ENCODE measurements at regions not wholly inside any gene's neighbourhood (a gene's known extent, or its start where the extent isn't known, plus 50 kb on each side); places are given as distances from the start of the nearest gene placed in this dataset.

DNA sequence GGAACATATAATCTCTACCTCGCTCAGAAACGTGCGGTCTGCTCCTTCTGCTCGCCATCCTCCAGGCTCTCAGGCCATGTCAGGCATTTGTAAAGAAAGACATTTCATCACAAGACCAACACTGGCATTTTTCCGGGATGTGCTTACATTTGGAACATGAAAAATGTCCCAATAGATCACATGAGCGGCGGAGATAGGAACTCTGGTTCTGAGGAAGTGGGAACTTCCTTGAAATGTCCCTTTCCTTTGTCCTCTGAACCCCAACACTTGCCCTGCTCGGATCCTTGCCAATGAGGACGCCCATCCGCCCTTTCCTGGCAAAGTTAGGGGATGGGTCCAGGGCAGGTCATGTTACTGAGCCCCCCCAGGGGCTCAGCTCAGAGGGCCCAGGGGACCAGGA, 130.5 kb downstream of the MAF start:
- peaks cover 24 to 48% of the 10 kb centered on the region in 2 experiments; a peak in 2 of 4 replicates for H3K9me3 ChIP-seq (ENCODE audit: control insufficient read depth in 1 of 2, insufficient read depth in 1 of 2, low read depth in 1 of 2, low read length in 2 of 2)
- ATAC-seq: no peak
- no TSS peak for BruUV-seq (replicated peaks)
- H3K79me2 ChIP-seq (ENCODE audit: insufficient read depth, low read length): no peaks in the 10 kb centered on the region
- no peaks in the 10 kb centered on the region for H3K27me3 ChIP-seq (ENCODE audit: insufficient read depth, low read length)
- H4K20me1 ChIP-seq (ENCODE audit: insufficient read depth): no peaks in the 10 kb centered on the region
- DNase-seq (ENCODE audit: low read depth, low spot score): no peak
- TF ChIP-seq, protein P1, sequence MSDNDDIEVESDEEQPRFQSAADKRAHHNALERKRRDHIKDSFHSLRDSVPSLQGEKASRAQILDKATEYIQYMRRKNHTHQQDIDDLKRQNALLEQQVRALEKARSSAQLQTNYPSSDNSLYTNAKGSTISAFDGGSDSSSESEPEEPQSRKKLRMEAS (IDR thresholded peaks at IDR 0.05): no peak
- TF ChIP-seq RAD21 (IDR thresholded peaks at IDR 0.05; ENCODE audit: low read depth) (no peak), TCF7L2 (IDR thresholded peaks at IDR 0.05; ENCODE audit: borderline replicate concordance, extremely low read depth, insufficient read depth, insufficient read length) (no peak), SRF (IDR thresholded peaks at IDR 0.05; ENCODE audit: low read depth) (no peak), EGR1 (IDR thresholded peaks at IDR 0.05; ENCODE audit: low read depth) (no peak), ELF1 (IDR thresholded peaks at IDR 0.05; ENCODE audit: borderline replicate concordance, low read depth) (no peak), CBX3 (IDR thresholded peaks at IDR 0.05; ENCODE audit: low read depth) (no peak), EZH2 (IDR thresholded peaks at IDR 0.05) (no peak), YY1 (IDR thresholded peaks at IDR 0.05; ENCODE audit: extremely low read depth, insufficient replicate concordance, low read depth, low read length) (no peak), POLR2A (IDR thresholded peaks at IDR 0.05; ENCODE audit: borderline replicate concordance, extremely low read depth, insufficient read depth, insufficient read length) (no peak)
- TF ChIP-seq, protein P2, sequence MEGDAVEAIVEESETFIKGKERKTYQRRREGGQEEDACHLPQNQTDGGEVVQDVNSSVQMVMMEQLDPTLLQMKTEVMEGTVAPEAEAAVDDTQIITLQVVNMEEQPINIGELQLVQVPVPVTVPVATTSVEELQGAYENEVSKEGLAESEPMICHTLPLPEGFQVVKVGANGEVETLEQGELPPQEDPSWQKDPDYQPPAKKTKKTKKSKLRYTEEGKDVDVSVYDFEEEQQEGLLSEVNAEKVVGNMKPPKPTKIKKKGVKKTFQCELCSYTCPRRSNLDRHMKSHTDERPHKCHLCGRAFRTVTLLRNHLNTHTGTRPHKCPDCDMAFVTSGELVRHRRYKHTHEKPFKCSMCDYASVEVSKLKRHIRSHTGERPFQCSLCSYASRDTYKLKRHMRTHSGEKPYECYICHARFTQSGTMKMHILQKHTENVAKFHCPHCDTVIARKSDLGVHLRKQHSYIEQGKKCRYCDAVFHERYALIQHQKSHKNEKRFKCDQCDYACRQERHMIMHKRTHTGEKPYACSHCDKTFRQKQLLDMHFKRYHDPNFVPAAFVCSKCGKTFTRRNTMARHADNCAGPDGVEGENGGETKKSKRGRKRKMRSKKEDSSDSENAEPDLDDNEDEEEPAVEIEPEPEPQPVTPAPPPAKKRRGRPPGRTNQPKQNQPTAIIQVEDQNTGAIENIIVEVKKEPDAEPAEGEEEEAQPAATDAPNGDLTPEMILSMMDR (IDR thresholded peaks at IDR 0.05 in 2 of 3, conservative IDR thresholded peaks at IDR 0.05 in 1 of 3; ENCODE audit: borderline replicate concordance in 1 of 3, insufficient read depth in 1 of 3, low read depth in 2 of 3, low read length in 2 of 3): no peak
- no peak overlapping the region for H3K4me3 ChIP-seq (replicated peaks in 1 of 2; ENCODE audit: low read depth in 1 of 2, low read length in 2 of 2)
- H3K9me2 ChIP-seq (ENCODE audit: insufficient read depth): no peaks in the 10 kb centered on the region
- ChIA-PET CTCF (no interaction called here), POLR2A (no interaction called here), RAD21 (ENCODE audit: low non-redundant PET in 1 of 2, low total read pairs in 2 of 2, uncharacterized antibody in 2 of 2, unreplicated experiment in 2 of 2) (no interaction called here)
- H2AFZ ChIP-seq (ENCODE audit: low read depth, low read length, poor library complexity, severe bottlenecking): no peak overlapping the region
- H3K4me2 ChIP-seq (ENCODE audit: low read length): no peak overlapping the region
- H3K27ac ChIP-seq (ENCODE audit: low read depth, low read length): no peak overlapping the region
- H3K36me3 ChIP-seq (ENCODE audit: control insufficient read depth in 1 of 2, insufficient read depth in 2 of 2, low read length in 2 of 2): no peaks in the 10 kb centered on the region
- no peaks in the 10 kb centered on the region for H3K4me1 ChIP-seq (ENCODE audit: control insufficient read depth in 1 of 2, insufficient read depth in 2 of 2, low read length in 2 of 2)
- no peak overlapping the region for H3K9ac ChIP-seq (ENCODE audit: low read length)
- intact Hi-C loops (cut with micrococcal nuclease): no loop called here
